ENCODE measurements at regions not wholly inside any gene's neighbourhood (a gene's known extent, or its start where the extent isn't known, plus 50 kb on each side); places are given as distances from the start of the nearest gene placed in this dataset.

DNA sequence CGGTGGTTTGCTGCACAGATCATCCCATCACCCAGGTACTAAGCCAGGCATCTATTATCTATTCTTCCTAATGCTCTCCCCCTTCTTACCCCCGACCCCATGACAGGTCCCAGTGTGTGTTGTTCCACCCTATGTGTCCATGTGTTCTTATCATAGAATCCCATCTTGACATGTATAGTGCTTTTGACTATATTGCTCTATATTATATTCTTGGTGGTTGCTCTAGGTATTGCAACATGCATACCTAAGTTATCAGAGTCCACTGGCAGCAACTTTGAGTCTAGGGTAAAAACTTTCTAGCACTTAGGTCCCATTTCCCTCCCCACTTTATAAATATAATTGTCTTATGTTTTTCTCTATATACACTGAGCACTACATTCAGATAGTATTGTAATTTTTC is 170.3 kb downstream of the TBX22 start:
- TF ChIP-seq, protein P1, sequence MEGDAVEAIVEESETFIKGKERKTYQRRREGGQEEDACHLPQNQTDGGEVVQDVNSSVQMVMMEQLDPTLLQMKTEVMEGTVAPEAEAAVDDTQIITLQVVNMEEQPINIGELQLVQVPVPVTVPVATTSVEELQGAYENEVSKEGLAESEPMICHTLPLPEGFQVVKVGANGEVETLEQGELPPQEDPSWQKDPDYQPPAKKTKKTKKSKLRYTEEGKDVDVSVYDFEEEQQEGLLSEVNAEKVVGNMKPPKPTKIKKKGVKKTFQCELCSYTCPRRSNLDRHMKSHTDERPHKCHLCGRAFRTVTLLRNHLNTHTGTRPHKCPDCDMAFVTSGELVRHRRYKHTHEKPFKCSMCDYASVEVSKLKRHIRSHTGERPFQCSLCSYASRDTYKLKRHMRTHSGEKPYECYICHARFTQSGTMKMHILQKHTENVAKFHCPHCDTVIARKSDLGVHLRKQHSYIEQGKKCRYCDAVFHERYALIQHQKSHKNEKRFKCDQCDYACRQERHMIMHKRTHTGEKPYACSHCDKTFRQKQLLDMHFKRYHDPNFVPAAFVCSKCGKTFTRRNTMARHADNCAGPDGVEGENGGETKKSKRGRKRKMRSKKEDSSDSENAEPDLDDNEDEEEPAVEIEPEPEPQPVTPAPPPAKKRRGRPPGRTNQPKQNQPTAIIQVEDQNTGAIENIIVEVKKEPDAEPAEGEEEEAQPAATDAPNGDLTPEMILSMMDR (conservative IDR thresholded peaks at IDR 0.05; ENCODE audit: low read depth, low read length): no peak
- TF ChIP-seq SMC3 (IDR thresholded peaks at IDR 0.05; ENCODE audit: low read depth, low read length) (no peak), RAD21 (IDR thresholded peaks at IDR 0.05; ENCODE audit: low read length) (no peak), RFX5 (IDR thresholded peaks at IDR 0.05; ENCODE audit: low read depth, low read length) (no peak), CEBPB (IDR thresholded peaks at IDR 0.05; ENCODE audit: low read depth, low read length) (no peak), MAZ (IDR thresholded peaks at IDR 0.05; ENCODE audit: borderline replicate concordance, low read depth, low read length) (no peak), POLR2A (IDR thresholded peaks at IDR 0.05; ENCODE audit: low read depth, low read length) (no peak), BHLHE40 (IDR thresholded peaks at IDR 0.05; ENCODE audit: low read depth, low read length) (no peak), MXI1 (IDR thresholded peaks at IDR 0.05; ENCODE audit: borderline replicate concordance, low read depth, low read length) (no peak), MAFK (IDR thresholded peaks at IDR 0.05; ENCODE audit: low read depth, low read length) (no peak)
- TF ChIP-seq, protein P2, sequence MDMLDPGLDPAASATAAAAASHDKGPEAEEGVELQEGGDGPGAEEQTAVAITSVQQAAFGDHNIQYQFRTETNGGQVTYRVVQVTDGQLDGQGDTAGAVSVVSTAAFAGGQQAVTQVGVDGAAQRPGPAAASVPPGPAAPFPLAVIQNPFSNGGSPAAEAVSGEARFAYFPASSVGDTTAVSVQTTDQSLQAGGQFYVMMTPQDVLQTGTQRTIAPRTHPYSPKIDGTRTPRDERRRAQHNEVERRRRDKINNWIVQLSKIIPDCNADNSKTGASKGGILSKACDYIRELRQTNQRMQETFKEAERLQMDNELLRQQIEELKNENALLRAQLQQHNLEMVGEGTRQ (IDR thresholded peaks at IDR 0.05; ENCODE audit: low read depth, low read length): no peak
